ENCODE measurements at regions not wholly inside any gene's neighbourhood (a gene's known extent, or its start where the extent isn't known, plus 50 kb on each side); places are given as distances from the start of the nearest gene placed in this dataset.

DNA sequence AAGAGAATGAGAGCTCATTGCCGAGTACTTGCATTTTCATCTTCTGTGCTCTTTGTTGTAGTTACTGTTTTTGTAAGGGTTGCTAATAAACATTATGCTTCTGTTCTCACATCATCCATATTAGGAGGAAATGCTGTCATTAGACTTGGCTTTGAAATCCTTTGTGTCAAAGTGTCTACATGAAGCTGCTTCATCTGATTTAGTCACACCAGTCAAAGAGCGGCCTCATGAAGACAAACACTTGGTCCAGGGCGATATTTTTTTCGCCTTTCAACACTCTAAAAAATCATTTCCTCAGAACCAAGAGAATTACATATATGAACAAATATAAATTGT is 105.0 kb downstream of the SPRY2 start:
- DNase-seq (ENCODE audit: low read depth in 2 of 2): no peak

DNA sequence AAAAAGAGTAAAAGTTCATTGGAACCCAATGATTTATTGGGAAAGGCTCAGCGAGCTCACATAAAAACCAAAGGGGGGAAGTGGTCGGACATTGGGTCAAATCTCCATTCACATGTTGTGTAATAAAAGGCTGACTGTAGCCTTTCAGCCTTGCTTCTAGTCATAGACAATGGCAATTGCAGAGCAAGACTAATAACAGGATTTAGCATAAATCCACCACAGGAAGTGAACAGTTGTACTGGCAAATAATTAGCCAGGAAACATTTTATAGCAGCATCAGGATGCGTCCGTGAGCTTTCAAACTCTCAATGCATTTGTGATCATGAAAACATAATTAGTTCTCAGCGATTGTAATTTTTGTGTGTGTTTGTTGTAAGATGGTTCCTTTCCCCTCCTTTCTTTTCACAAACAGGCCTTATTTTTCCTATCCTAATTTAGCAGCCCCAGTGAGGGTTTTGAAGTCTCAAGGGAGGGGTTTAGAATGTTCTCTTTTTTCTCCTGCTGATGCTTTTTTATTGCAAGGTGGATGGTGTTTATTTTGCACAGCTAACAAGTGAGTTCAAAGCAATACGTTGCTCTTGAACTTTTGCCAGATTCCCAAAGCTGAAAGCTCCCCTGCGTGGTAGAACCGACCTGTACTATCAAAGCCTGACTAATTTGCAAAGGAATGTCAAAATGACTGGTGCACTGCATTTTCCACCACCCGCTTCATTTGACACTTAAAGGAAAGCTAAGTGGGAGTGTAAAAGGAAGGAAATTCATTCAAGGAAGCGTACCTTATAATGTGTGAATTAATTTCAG is 105.6 kb downstream of the SPRY2 start:
- DNase-seq (ENCODE audit: low read depth in 2 of 2): no peak

DNA sequence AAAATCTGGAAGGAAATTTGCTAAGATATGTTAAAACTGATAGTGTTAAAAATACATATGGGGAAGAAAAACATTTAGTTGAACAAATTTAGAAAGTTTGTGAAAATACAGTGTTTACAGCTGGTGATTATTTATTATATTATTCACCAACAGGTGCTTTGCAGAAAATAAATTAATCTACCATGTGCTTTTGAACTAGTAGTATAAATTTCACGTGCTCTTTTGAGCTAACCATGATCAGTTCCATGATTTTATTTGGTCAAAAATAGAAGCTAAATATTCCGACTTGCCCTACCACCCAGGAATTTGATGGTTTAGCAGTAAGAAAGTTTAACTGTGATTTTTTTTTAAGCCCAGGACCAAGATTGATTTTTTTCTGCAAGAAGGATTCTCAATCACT is 113.3 kb downstream of the SPRY2 start:
- DNase-seq (ENCODE audit: low read depth in 2 of 2): no peak

DNA sequence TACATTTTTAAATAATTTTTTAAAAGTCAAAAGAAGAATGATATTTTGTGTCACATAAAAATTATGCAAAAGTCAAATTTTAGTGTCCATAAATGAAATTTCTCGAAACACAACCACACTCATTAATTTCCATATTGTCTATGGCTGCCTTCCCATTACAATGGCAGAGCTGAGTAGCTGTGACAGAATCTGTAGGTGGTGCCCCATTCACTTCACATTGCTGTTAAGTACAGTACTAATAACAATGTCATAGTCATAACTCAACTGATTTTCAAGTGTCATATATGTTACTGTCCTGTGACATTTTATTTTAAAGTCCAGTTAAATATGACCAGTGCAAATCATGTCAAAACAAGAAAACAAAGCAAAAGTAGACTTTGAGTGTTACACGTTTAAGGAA is 114.3 kb downstream of the SPRY2 start:
- no peak for DNase-seq (ENCODE audit: low read depth in 2 of 2)

DNA sequence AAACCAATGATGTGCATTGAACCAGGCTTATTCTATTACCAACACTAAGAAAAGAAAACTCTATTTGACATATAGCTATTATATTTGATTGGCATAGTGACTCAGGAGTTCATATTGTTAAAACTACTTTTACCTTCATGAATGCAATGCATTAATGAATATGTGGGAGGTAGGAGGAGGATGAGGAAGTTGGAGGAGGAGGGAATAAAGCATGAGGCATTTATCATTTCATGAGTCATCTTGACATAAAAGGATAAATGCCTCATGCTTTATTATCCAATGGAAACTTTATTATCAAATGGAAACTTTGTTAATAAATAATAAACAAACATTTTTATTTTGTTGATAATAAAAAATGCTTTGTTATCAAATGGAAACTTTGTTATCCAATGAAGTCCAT is 116.5 kb downstream of the SPRY2 start:
- no peak for DNase-seq (ENCODE audit: low read depth in 2 of 2)

DNA sequence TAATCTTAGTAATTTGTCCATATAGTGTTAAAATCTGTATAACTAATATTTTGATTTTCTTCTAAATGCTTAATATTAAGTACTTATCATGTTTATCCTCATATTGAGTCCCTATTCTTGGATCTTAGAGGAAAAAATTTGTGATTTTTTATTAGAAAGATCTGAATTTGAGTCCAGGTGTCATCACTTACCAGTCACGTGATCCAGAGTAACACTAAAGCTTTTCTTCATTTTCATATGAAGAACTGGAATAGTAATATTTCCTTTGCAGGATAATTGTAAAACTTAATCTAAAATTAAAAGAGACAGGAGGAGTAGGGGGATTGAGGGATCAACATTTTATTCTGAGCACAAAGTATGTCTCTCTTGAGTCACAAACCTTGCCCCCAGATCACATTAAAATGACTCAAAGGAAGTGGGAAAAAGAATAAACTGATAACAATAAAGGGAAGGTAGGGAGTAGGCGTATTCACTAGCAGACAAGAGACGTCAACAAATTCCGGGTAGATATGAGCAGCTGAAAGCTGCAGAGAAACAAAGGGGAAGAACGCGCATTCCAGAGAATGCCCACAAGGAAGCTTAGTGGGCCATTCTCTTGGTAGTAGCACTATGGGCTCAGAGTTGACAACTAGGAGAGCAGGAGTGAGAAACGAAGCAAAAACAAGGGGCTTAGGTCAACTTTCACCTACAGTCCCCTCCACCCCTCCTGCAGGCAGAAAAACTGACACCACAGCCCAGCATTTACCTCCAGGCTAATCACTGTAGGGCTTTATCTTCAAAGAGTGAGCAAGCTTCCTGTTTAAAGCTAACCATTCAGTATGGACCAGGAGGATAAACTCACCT is 123.1 kb downstream of the SPRY2 start:
- no peak for DNase-seq (ENCODE audit: low read depth in 2 of 2)

DNA sequence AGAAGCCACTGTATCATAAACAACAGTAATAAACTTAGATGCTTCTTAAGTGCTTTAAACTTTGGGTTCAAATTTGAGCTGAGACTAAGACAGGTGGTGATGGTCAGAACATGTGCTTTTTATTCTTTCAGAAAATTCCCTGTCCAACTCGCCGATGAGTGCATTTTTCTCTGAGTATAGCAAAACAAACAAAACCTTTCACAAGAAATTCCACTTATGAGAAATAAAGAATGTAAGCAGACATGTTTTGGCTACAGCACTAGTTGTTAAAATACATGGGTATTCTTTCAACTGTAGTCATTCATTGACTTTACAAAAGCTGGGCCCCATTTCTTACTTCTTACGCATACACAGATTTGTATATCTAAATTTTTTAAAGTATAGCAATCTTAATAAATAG is 125.6 kb downstream of the SPRY2 start:
- DNase-seq (ENCODE audit: low read depth in 2 of 2): no peak

DNA sequence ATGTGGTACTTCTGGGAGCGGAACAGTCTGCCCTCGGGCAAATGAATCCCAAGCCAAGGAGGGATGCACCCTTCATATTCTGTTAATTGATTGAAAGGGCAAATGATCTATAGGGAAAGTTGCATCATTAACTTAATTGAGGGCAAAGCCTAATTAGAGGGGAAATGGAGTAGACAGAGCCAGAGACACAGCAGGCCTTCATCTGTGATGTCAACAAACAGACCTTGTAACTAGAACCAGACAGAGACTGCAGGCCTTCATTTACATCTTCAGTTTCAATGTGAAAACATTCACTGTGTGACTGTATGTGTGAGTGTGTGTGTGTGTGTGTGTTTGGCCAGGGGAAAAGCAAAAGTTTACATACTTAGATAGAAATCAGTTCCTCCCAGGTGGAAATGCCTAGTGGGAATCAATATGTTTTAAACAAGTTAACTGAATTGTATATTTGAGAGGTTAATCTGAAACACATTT is 126.4 kb downstream of the SPRY2 start:
- DNase-seq (ENCODE audit: low read depth in 2 of 2): no peak

DNA sequence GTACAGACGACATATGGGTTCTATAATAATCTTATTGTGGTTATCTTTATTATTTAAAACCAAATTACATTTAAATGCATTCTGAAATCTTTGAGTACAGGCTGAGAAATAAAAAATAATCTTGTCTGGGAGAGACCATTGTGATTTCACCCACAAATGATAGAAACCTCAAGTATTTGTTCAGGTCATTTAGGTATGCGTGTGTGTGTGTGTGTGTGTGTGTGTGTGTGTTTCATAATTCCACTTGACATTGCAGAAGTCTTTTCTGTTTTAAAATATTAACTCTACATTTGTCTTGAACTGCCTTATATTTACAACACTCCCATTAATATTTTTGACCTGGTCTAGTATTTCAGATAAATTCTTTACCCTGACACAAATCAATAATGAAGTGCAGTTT is 126.9 kb downstream of the SPRY2 start:
- no peak for DNase-seq (ENCODE audit: low read depth in 2 of 2)

DNA sequence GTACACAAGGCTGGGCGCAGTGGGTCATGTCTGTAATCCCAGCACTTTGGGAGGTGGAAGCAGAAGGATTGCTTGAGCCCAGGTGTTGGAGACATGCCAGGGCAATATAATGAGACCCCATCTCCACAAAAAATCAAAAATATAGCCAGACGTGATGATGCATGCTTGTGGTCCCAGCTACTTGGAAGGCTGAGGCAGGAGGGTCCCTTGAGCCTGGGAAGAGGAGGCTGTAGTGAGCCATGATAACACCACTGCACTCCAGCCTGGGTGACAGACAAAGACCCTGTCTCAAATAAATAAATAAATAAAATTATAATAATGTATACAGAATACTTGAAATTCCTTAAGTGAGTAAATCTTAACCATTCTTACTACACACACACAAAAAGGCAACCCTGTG is 127.7 kb downstream of the SPRY2 start:
- no peak for DNase-seq (ENCODE audit: low read depth in 2 of 2)

DNA sequence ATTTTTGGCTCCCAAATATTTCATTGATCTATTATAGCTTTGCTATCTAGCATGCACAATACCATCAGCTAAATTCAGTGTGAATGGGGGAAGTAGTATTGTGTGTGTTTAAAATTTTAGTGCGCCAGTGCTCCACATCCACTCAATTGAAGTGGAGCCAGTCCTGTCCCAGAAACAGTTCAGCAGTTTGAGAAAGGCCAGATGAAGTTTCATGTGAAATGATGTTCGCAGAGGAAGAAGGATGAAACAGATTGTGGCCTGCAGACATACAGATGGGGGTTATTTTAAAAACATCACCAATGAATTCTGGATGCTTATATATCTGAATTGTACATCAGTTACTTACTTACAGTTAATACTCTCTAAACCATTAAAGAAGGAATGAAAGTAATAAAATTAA is 129.4 kb downstream of the SPRY2 start:
- no peak for DNase-seq (ENCODE audit: low read depth in 2 of 2)

DNA sequence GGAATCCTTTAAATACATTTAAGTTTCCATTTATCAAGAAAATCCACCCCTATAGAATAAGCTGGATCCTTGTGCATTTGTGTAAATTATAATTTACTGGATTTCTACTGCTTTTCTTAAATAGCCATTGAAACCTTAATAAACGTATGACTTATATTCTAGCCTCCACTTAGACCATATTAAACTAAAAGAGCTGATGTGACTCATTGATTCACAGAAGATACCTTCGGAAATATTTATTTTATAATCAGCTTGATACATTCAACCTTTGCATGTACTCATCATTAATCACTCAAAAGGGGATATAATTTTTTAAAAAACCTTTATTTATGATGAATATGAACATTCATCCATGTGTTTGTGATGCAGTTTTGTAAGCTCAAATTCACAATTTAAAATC is 136.3 kb downstream of the SPRY2 start:
- DNase-seq (ENCODE audit: low read depth in 2 of 2): no peak

DNA sequence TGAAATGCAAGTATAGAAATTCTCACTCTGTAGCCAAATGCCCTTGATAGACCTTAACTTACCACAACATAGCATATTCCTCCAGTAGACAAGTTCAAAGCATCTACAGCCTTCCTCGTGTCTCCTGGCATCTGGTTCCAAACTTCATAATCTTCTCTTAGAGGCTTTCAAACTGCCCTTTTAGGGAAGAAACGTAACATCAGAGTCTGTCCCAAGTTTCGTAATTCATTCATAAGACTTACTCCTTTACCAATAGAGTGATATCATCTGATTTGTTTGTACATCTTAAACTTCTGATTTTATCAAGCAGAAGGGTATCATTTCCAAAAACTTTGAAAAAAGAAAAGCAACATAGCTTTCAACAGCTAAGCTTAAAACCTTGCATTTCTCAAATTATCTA is 137.4 kb downstream of the SPRY2 start:
- DNase-seq (ENCODE audit: low read depth in 2 of 2): no peak

DNA sequence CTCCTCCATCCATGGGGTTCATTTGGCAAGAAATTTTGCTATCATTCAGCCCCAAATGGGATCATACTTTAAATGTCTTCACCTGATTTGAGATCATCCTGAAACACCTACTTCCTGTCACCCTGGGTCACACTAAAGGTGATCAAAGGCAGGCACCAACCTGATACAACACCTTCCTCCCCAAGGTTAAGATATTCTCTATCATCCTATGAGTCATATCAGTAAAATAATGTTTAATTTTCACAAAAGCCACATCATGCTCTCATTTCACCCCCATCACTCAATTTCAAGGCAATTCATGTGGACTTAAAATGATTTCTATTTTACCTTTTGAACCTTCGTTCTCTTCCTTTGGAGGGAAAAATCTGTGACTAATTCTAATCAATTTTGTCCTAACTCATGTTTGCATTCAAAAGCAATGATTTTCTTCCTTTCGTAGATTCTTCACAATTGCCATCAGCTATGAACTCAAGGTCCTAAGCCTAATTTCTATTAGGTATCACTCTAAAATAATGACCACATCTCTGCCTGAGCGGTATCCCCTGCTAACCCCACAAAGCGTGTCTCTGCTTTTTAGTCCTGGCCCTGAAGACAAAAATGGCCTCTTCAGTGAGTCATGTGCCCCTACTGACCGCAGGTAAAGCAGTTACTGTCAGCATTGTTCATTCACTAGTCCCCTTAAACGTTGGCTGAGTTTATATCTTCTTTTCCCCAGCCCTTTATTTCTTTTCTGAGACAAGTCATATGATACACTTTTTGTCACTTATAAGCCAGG is 139.0 kb downstream of the SPRY2 start:
- DNase-seq (ENCODE audit: low read depth in 2 of 2): no peak

DNA sequence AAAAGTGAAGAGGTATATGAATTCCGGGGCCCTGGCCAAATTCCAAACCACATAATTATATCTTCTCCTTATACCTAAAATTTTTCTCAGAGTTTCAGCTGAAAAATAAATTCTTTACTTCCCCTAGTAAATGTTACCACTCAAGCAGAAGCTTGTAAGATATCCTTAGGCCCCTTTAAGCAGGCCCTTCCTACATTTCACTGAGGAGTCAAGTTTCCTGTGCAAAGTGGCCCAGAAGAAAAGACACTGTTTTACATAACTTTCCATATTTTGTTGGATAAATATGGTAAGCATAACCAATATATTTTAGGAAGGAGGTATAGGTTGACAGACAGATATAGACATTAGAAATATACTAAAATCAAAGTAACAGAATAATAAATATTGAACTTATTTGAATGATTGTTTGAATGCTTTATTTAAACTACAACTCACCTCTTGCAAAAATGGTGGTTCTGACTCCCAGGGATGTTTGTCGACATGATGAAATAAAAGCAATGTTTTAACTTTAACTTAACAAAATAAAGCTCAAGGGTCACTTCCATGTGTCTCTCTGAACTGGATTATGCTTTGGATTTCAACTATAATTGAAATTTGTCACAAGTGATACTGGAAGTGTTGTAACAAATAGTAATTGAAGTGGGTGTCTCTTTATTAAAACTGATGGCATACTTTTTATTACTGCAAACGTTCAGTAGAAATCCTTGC is 141.2 kb downstream of the SPRY2 start:
- no peak for DNase-seq (ENCODE audit: low read depth in 2 of 2)

DNA sequence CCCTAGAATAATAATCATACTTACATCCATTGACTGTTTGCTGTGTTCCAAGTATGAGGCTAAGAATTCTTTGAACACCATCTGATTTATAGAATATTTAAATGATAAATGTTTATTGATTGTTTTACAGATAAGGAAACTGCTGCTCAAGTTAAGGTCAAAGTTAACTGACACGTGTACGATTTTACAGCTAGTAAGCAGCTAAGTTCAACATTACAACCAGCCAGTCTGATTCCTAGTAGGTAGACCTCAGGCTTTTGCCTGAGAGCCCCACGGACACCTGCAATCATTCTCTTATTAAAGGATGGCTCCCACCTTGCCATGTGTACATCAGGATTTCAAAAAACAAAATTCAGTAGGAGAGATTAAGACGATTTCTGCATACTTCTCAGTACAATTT is 141.9 kb downstream of the SPRY2 start:
- no peak for DNase-seq (ENCODE audit: low read depth in 2 of 2)

DNA sequence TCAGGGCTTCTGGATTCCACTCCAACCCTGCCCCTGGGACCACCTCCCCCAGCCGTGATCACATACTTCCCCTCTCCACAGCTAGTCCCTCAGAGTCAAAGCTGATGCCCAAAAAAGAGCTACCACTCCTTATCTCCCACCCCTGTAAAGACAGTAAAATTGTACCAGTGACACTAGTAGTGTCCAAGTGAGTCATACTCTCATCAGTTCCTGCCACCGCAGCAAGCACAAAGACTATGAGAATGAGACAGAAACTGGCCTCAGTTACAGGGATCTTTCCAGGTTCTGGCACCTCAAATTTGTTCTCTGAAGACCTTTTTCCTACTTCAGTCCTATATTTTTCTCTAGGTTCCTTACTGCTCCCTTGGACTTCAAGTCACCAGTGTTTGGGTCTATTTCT is 144.2 kb downstream of the SPRY2 start:
- DNase-seq (ENCODE audit: low read depth in 2 of 2): no peak

DNA sequence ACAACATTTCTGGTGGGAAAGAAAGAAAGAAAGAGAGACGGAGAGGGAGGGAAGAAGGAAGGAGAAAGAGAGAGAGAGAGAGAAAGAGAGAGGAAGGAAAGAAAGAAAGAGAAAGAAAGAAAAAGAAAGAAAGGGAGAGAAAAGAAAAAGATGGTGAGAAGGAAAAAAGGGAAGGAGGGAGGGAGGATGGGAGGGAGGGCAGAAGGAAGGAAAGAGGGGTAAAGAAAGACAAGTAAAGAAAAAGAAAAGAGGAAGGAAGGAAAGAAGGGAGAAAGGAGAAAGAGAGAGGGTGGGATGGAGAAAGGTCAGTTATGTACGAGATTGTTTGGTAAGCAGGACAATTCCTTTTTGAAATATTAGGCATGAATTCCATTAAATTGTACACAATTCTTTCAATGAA is 145.3 kb downstream of the SPRY2 start:
- DNase-seq (ENCODE audit: low read depth in 2 of 2): no peak

DNA sequence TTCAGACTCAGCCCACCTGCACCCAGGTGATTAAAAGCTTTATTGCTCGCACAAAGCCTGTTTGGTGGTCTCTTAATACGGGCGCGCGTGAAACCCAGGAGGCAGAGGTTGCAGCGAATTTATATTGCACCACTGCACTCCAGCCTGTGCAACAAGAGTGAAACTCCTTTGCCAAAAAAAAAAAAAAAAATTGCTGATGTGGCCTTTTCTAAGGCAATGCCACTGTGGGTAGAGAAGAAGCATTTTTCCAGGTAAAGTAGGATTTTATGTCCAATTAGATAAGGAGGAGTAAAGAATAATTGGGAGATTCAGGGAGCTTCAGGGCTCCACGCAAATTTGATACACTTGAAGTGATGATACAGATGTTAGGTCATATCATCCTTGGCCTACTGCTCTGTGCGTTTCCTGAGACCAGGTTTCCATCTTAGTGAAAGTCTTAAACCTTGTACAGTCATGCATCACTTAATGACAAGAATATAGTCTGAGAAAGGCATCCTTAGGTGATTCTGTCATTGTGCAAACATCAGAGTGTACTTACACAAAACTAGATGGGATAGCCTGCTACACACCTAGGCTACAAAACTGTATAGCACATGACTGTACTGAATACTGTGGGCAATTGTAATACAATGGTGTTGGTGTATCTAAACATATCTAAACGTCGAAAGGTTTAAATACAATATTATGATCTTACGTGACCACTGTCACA is 150.9 kb downstream of the SPRY2 start:
- DNase-seq (ENCODE audit: low read depth in 2 of 2): no peak

DNA sequence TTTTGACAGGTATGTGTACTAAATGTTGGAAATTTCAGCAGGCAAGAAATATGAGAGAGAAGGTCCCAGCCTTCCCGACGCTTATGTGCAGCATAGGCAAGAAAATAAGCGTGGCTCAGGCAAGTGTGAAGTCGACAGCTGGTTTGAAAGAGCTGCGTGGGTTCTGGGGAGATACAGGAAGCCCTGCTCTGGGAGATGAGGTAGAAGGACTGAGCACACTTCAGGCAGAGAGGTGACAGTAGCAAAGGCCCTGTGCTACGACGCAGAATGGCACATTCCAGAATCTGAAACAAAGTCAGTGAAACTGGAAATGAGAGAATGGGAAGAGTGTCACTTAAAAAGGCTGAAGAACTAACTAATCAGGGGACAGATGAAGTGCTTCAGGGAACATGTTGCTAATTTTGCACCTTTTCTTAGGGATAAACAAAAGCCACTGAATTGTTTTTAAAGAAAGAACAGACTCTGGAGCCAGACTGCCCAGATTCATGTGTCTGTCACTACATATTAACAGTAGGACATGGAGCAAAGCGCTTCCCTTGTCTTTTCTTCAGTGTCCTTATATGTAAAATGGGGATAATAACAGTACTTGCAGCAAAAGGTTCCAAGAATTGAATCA is 160.1 kb downstream of the SPRY2 start:
- DNase-seq (ENCODE audit: low read depth in 2 of 2): no peak

DNA sequence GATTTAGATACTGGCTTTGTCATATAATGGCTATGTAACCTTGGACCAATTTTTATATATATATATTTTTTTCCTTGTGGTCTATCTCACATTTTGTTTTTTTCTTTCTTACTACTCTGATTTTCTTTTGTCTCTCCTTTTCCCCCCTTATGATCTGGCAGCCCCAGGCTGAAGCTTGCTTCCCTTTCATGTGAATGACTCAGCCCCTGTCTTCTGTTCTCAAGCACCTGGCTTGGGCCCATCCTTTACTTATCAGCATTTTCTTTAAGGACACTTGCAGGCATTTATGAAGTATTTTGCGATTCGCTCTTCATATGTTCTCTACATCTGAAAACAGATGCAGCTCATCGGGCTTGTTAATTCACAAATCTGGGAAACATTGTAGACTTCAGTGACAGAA is 163.6 kb downstream of the SPRY2 start:
- DNase-seq (ENCODE audit: low read depth in 2 of 2): no peak

Measured in stimulated activated CD4-positive, alpha-beta T cell treated with anti-CD3 and anti-CD28 coated beads, Interleukin-1b, Interleukin-23, amount 100 ng/mL, for 4 hours (primary cell).